ENCODE measurements at regions not wholly inside any gene's neighbourhood (a gene's known extent, or its start where the extent isn't known, plus 50 kb on each side); places are given as distances from the start of the nearest gene placed in this dataset.

DNA sequence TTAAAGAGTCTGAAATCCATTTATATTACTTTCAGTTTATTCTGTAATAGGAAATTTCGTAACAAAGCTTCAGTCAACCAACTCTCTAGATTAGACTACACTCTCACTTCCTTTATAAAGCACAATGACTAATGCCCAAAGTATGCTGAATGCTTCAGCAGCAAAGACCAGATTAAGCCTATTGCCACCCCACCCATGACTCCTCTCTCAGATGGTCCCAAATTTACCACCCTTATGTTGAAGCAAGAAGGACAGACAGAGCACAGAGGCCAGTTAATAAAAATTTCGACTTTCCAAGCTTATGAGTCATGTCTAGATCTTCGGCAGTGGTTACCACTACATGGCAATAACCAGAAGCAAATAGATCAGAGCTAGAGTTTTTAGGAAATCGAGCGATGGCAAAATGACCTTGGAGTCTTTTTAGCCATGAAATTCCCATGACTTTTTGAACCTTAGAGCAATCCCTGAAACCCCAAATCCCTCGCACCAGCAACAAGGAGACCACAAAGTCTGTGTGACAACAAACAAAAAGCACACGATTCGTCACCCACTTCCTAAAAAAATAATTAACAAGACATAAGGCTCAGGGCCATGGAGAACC, 287.8 kb upstream of the RASA1 start:
- WGBS = 71% methylated on average over 8 of the region's 8 CpGs
- Histone ChIP-seq H3K4me1 (ENCODE audit: insufficient read depth) (no peaks in the 10 kb centered on the region), H3K4me3 (ENCODE audit: low read depth, low read length) (no peak overlapping the region), H3K36me3 (ENCODE audit: insufficient read depth) (no peaks in the 10 kb centered on the region), H3K27ac (ENCODE audit: low read depth) (no peak overlapping the region)
- no peak for DNase-seq (ENCODE audit: extremely low spot score)

DNA sequence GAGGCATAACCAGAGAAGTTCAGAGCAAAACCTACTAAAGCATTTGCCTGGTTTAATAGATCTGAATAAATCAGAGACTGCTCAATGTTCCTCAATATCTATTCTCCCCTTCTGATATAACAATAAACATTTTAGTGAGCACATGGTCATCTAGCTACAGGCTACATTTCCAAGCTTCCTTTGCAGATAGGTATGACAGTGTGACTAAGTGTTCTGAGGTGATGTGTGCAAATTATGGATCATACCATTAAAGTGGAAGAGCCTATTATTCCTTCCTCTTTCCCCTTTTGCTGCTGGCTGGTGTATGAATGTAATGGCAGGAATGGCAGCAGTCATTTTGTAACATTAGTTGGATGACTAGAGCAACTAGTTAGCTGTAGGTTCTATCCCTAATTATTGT, 285.8 kb upstream of the RASA1 start:
- Histone ChIP-seq H3K4me3 (ENCODE audit: low read depth, low read length) (no peak overlapping the region), H3K27ac (ENCODE audit: low read depth) (no peak overlapping the region), H3K36me3 (ENCODE audit: insufficient read depth) (no peaks in the 10 kb centered on the region), H3K4me1 (ENCODE audit: insufficient read depth) (no peaks in the 10 kb centered on the region)
- DNase-seq (ENCODE audit: extremely low spot score) = no peak

DNA sequence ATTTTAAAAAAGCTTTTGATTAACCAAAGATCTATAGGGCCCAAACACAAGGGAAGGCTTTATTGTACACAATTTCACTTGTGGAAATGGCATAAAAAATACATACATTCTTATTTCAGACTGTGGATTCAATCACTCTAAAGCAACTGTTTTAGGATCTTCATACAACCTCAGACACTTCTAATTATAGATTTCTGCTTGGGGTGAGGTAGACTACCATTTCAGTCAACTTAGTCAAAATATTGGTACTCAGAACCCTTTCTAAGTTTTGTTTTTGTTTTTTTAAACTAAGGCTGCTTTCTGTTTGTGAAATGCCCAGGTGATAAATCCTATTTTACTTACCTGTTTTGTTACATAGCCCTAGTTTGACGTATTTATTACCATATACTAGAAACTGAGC, 284.5 kb upstream of the RASA1 start:
- WGBS = 70% methylated on average over 1 of the region's 1 CpG

DNA sequence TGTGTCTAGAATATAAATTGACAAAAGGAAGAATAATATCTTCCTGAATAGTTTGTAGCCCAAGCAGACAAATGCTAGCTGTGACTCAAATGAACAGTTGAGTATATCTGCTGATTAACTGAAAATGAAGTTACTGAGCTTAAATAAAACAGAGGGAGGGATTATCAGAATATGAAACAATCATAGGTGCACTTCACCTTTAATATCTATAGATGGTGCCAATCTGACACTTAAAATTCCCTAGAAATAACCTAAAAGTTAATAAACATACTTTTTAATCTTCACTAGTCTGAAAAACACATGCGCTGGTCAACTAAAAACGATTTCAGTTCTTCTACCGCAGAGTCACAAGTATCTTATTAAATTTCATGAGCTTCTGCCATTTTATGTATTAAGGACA, 280.8 kb upstream of the RASA1 start:
- Histone ChIP-seq H3K27ac (ENCODE audit: low read depth) (no peak overlapping the region), H3K4me3 (ENCODE audit: low read depth, low read length) (no peak overlapping the region), H3K4me1 (ENCODE audit: insufficient read depth) (no peaks in the 10 kb centered on the region), H3K36me3 (ENCODE audit: insufficient read depth) (no peaks in the 10 kb centered on the region)
- WGBS = 90% methylated on average over 3 of the region's 3 CpGs
- no peak for DNase-seq (ENCODE audit: extremely low spot score)

More for the DNA sequence above, 284.5 kb upstream of the RASA1 start:
- Histone ChIP-seq H3K27ac (ENCODE audit: low read depth) (no peak overlapping the region), H3K4me3 (ENCODE audit: low read depth, low read length) (no peak overlapping the region), H3K4me1 (ENCODE audit: insufficient read depth) (no peaks in the 10 kb centered on the region), H3K36me3 (ENCODE audit: insufficient read depth) (no peaks in the 10 kb centered on the region)
- no peak for DNase-seq (ENCODE audit: extremely low spot score)

DNA sequence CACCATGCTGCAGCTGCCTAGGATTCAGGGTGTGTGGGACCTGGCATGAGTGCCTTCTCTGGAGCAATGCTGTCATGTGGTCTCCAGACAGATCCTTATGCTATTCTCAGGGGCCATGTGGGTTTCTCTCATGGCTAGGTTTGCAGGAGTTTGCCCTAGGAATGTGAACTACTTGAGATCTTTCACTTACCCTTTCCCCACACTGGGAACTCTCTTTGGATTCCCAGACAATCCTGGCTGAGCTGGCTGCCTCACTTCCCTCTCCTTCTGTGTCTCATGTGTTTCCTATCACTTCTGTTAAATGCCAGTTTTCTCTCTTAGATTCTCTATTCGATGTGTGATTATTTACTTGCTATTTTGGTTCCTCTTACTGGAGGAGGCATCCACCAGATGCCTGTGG, 270.2 kb upstream of the RASA1 start:
- Histone ChIP-seq H3K27ac (ENCODE audit: low read depth) (no peak overlapping the region), H3K36me3 (ENCODE audit: insufficient read depth) (no peaks in the 10 kb centered on the region), H3K4me3 (ENCODE audit: low read depth, low read length) (no peak overlapping the region), H3K4me1 (ENCODE audit: insufficient read depth) (no peaks in the 10 kb centered on the region)
- 59% methylated on average over 1 of the region's 1 CpG for WGBS
- DNase-seq (ENCODE audit: extremely low spot score) = no peak

DNA sequence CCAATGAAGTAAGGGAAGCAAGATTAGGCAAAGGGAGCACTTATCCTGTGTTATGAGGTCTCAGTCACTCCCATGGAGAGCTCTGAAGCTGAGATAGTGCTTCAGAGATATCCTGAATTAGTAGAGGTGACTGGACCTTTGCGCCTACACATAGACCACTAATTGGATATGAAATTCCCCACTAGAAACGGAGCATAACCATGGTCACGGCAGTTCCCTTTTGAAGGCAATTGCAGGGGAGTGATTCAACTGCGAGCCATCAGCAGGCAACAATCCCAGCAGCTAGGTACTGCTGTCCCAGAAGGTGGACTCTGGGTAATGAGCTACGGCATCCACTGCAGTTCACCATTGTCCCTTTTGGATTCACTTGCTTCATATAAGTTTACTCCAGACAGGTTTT, 267.7 kb upstream of the RASA1 start:
- Histone ChIP-seq H3K4me3 (ENCODE audit: low read depth, low read length) (no peak overlapping the region), H3K4me1 (ENCODE audit: insufficient read depth) (no peaks in the 10 kb centered on the region), H3K36me3 (ENCODE audit: insufficient read depth) (no peaks in the 10 kb centered on the region), H3K27ac (ENCODE audit: low read depth) (no peak overlapping the region)
- no peak for DNase-seq (ENCODE audit: extremely low spot score)
- 90% methylated on average over 5 of the region's 5 CpGs for WGBS

DNA sequence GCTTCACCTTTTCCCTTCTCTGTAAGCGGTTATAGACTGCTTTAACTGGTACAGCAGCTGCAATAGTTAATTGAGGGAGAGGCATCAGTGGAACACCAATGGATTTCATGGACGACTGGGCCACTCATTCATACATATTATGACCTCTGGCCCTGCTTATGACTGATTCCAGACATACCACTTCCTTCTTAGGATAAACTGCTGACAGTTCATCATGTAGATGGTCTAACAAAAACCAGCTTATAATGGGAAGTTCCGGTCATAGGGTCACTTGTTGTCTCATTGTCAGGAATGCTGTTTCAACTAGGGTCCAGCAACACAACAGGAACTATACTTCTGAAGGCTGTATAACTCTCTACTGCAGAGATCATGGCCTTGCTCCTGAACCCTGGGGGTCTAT, 265.2 kb upstream of the RASA1 start:
- Histone ChIP-seq H3K36me3 (ENCODE audit: insufficient read depth) (no peaks in the 10 kb centered on the region), H3K4me1 (ENCODE audit: insufficient read depth) (no peaks in the 10 kb centered on the region), H3K4me3 (ENCODE audit: low read depth, low read length) (no peak overlapping the region), H3K27ac (ENCODE audit: low read depth) (no peak overlapping the region)
- WGBS = 61% methylated on average over 3 of the region's 3 CpGs
- DNase-seq (ENCODE audit: extremely low spot score) = no peak

DNA sequence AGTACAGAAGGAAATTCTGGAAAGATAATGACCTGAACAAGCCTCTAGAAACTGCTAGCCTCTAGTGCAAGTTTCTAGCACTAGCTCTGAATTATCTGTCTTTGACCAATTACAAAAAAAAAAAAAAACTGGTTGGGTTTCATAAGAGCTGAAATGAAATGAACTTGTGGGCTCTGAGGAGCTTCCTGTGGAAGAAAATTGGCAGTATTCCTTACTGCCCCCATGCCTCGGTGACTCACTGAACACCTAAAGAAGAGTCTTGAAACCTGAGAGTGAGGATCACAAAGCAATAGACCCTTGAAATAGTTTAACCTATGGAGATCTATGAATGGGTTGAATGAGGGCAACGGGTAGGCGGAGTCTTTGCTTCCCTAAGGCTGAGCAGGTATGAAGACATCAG, 263.6 kb upstream of the RASA1 start:
- H3K27ac ChIP-seq (ENCODE audit: low read depth) = no peak overlapping the region
- H3K4me1 ChIP-seq (ENCODE audit: insufficient read depth) = no peaks in the 10 kb centered on the region
- no peak for DNase-seq (ENCODE audit: extremely low spot score)
- WGBS = 75% methylated on average over 3 of the region's 3 CpGs
- H3K36me3 ChIP-seq (ENCODE audit: insufficient read depth) = no peaks in the 10 kb centered on the region
- no peak overlapping the region for H3K4me3 ChIP-seq (ENCODE audit: low read depth, low read length)

DNA sequence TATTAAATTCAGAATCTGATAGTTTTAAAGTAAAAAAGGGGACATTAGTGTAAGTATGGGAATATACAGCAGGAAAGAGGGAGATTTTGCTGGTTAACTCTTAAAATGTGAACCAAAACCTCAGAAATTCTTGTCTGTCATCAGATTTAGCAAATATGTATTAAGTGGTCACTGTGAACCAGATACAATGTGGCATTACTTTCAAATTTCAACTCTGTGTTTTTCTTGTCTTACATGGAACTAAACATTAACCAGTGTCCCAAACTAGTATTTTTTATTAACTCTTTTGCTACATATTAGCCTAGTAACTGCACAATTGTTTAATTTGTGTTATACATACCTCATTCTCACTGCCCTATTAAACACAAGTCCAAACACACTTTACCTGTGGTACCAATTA, 259.9 kb upstream of the RASA1 start:
- Histone ChIP-seq H3K27ac (ENCODE audit: low read depth) (no peak overlapping the region), H3K36me3 (ENCODE audit: insufficient read depth) (no peaks in the 10 kb centered on the region), H3K4me3 (ENCODE audit: low read depth, low read length) (no peak overlapping the region), H3K4me1 (ENCODE audit: insufficient read depth) (no peaks in the 10 kb centered on the region)
- no peak for DNase-seq (ENCODE audit: extremely low spot score)

DNA sequence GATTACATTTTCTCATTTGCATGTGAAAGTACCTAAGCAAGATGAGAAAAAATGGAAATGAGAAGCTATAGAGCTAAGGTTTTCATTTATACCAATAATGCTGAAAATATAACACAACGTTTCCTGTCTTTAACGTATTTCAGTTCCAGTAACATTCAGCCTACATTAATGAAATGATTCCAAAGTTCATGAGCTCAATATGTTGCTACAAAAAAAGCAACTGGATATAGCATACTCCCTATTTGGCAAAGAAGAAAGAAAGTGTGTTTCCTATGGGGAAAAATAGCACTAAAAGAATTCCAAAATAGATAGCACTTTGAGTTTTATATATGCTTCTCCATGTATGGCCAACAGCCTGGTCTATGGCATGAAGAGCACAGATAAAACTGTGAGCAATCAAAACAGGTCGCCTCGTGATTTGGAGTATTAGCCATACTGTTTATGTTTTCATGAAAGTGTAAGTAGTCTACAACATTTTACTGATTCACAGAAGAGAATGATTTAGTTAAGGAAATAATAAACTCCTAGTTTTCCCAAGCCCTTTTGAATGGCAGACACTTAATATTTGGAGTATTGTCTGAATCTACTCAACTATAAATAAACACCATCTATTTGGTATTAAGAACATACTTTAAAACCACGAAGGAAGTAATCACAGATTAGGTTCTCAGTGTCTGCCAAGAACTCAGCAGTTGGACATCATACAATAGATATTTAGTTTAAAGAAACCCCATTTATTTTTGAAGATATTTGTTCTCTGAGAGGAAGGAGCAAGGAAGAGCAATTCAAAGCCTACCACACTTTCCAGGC, 258.7 kb upstream of the RASA1 start:
- no peak for DNase-seq (ENCODE audit: extremely low spot score)
- WGBS = 27% methylated on average over 5 of the region's 5 CpGs
- Histone ChIP-seq H3K4me1 (ENCODE audit: insufficient read depth) (no peaks in the 10 kb centered on the region), H3K27ac (ENCODE audit: low read depth) (no peak overlapping the region), H3K36me3 (ENCODE audit: insufficient read depth) (no peaks in the 10 kb centered on the region), H3K4me3 (ENCODE audit: low read depth, low read length) (no peak overlapping the region)

DNA sequence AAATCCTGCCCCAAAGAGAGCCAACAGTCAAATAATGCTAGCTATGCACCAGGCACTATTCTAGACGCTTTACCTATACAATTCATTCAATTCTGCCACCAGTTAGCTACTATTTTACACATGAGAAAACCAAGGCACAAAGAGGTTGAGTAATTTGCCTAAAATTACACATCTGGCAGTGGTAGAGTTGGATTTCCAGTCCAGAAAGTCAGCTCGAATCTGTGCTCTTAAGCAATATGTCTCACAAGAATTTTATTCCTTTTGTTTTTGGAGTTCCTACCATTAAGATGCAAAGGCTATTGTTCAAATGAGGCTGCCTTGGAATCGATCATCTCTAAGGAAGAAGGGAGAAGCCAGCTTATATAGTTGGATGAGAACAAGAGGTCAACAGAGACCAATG, 256.9 kb upstream of the RASA1 start:
- H3K36me3 ChIP-seq (ENCODE audit: insufficient read depth) = no peaks in the 10 kb centered on the region
- H3K27ac ChIP-seq (ENCODE audit: low read depth) = no peak overlapping the region
- no peak overlapping the region for H3K4me3 ChIP-seq (ENCODE audit: low read depth, low read length)
- H3K4me1 ChIP-seq (ENCODE audit: insufficient read depth) = no peaks in the 10 kb centered on the region
- WGBS = 70% methylated on average over 3 of the region's 3 CpGs
- no peak for DNase-seq (ENCODE audit: extremely low spot score)

DNA sequence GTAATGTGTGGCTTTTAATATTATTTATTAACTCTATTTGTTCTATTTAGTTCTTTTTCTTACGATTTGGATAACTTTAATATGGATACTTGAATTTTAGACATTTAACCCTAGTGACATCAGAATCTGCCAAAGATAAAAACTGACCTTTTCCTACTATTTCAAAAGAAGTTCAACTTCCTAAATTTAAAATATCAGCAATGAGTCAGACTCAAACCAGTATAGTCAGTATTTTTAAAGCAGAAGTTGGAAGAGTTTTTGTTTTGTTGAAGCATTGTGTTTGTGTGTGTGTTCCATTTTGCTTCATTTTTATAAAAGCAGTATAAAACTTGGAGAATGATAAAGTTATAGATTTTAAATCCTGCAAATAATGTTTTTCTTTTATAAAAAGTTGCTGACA, 251.8 kb upstream of the RASA1 start:
- no peaks in the 10 kb centered on the region for H3K36me3 ChIP-seq (ENCODE audit: insufficient read depth)
- 42% methylated on average over 1 of the region's 1 CpG for WGBS

DNA sequence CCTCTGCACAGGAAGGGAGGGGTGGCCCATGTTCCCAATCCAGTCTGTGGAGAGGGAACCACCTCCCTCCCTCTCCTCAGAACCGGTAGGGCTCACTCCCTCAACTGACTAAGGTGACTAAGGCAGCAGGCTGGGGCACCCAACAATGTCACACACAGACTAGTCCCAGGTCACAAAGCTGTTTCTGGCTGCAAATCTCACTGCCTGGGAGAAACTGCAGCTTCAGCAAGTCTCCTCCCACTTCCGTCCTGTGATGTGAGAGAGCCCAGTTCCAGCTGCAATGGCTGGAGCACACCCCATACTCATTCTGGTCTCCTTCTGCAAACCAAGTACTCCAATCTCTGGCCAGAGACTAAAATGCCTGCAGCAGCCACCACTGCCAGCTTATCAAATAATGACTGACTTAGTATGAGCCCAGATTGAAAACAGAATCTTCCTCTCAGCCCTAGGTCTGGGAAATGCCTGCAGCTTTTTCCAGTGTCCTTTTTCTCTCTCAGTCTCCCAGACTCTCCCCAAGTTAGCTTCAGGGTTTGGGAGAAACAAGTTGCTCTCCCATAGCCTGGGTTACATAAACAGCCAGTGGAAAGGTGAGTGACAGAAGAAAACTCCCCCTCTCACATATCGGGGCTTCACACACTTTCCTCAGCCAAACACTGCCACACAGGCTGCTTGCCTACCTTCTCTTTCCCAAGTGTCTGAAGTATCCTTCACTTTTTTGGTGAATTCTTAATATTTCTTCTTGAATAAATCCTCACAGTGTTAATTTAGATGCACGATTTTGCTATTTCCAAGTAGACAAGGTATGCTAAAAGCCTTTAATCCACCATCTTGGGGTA, 247.4 kb upstream of the RASA1 start:
- WGBS = 26% methylated on average over 4 of the region's 4 CpGs
- no peak overlapping the region for H3K27ac ChIP-seq (ENCODE audit: low read depth)
- no peaks in the 10 kb centered on the region for H3K4me1 ChIP-seq (ENCODE audit: insufficient read depth)
- DNase-seq (ENCODE audit: extremely low spot score) = no peak
- no peak overlapping the region for H3K4me3 ChIP-seq (ENCODE audit: low read depth, low read length)
- no peaks in the 10 kb centered on the region for H3K36me3 ChIP-seq (ENCODE audit: insufficient read depth)

More for the DNA sequence above, 251.8 kb upstream of the RASA1 start:
- Histone ChIP-seq H3K27ac (ENCODE audit: low read depth) (no peak overlapping the region), H3K4me1 (ENCODE audit: insufficient read depth) (no peaks in the 10 kb centered on the region), H3K4me3 (ENCODE audit: low read depth, low read length) (no peak overlapping the region)
- DNase-seq (ENCODE audit: extremely low spot score) = no peak

DNA sequence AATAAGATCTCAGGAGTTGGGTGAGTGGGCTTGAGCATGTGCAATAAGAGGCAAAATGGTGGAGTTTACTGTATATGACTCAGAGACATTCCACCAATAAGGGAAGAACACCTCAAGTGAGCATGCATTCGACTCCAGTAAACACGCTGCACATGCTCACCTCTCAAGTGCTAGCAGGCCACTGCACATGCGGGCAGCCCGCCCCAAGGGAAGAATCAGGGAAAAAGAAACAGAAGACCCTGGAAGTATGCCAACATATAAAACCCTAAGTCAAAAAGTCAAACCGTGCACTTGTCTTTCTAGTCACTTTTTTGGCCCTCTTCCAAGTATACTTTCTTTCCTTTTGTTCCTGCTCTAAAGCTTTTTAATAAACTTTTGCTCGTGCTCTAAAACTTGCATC, 245.3 kb upstream of the RASA1 start:
- no peak overlapping the region for H3K27ac ChIP-seq (ENCODE audit: low read depth)
- H3K4me3 ChIP-seq (ENCODE audit: low read depth, low read length) = no peak overlapping the region
- no peaks in the 10 kb centered on the region for H3K36me3 ChIP-seq (ENCODE audit: insufficient read depth)
- WGBS = 48% methylated on average over 6 of the region's 6 CpGs
- DNase-seq (ENCODE audit: extremely low spot score) = no peak
- no peaks in the 10 kb centered on the region for H3K4me1 ChIP-seq (ENCODE audit: insufficient read depth)
